Breast epithelium (tissue), 3 donors: ENCODE measurements at regions not wholly inside any gene's neighbourhood (a gene's known extent, or its start where the extent isn't known, plus 50 kb on each side); places are given as distances from the start of the nearest gene placed in this dataset.

Source experiments
- CTCF ChIP-seq, 3 donors: fragments of 450-650 bp; IDR thresholded peaks; one replicate each; pipeline ENCODE4 v1.5.1; 2016 to 2017; ENCODE audit warnings: antibody characterized with exemption in 3 of 3, mild to moderate bottlenecking in 3 of 3, moderate library complexity in 3 of 3
- POLR2AphosphoS5 ChIP-seq, 3 donors: sonication (generic); formaldehyde crosslinking; IDR thresholded peaks; one replicate each; pipeline ENCODE4 v1.6.1; 2017; ENCODE audit warnings: antibody characterized with exemption in 3 of 3

GRCh38 chr3:30180310-30181177, 425.9 kb upstream of the TGFBR2 start:
- TF ChIP-seq POLR2AphosphoS5 (IDR thresholded peaks at IDR 0.05) (no peak), CTCF (IDR thresholded peaks at IDR 0.05) (no peak)
